ENCODE measurements at regions not wholly inside any gene's neighbourhood (a gene's known extent, or its start where the extent isn't known, plus 50 kb on each side); places are given as distances from the start of the nearest gene placed in this dataset.

GRCh38 chr20:60071965-60072364 is 113.7 kb downstream of the CDH26 start:
- Histone ChIP-seq H2AFZ (replicated peaks) (no peak overlapping the region), H3K4me3 (no peak overlapping the region), H3K4me1 (no peaks in the 10 kb centered on the region), H4K20me1 (ENCODE audit: low read depth) (no peaks in the 10 kb centered on the region), H3K27ac (no peak overlapping the region), H3F3A (ENCODE audit: low read depth) (no peaks in the 10 kb centered on the region), H3K9ac (no peak overlapping the region), H3K4me2 (no peak overlapping the region), H3K9me3 (ENCODE audit: low read depth) (no peaks in the 10 kb centered on the region), H3K36me3 (no peaks in the 10 kb centered on the region), H3K27me3 (no peaks in the 10 kb centered on the region), H3K79me2 (ENCODE audit: low read depth) (no peaks in the 10 kb centered on the region)
- DNase-seq (ENCODE audit: low spot score) = no peak
- peaks cover 8% of the 10 kb centered on the region for H3K9me3 Mint-ChIP-seq
- H3K4me3 Mint-ChIP-seq = no peak overlapping the region
- H3K27ac Mint-ChIP-seq = no peak overlapping the region
- TF ChIP-seq CTCF (IDR thresholded peaks at IDR 0.05) (no peak), EZH2 (IDR thresholded peaks at IDR 0.05) (no peak), EZH2phosphoT487 (IDR thresholded peaks at IDR 0.05) (no peak)
- H3K36me3 Mint-ChIP-seq = no peaks in the 10 kb centered on the region
- peaks cover 15% of the 10 kb centered on the region for H3K4me1 Mint-ChIP-seq
- peaks cover 6% of the 10 kb centered on the region for H3K27me3 Mint-ChIP-seq (ENCODE audit: insufficient read depth, low read depth)

GRCh38 chr20:60073086-60073485 is 114.9 kb downstream of the CDH26 start:
- Histone ChIP-seq H3F3A (ENCODE audit: low read depth) (no peaks in the 10 kb centered on the region), H3K9me3 (ENCODE audit: low read depth) (no peaks in the 10 kb centered on the region), H3K4me1 (no peaks in the 10 kb centered on the region), H3K36me3 (no peaks in the 10 kb centered on the region), H3K9ac (no peak overlapping the region), H3K4me3 (no peak overlapping the region), H3K27me3 (no peaks in the 10 kb centered on the region), H3K4me2 (no peak overlapping the region), H2AFZ (replicated peaks) (no peak overlapping the region), H3K79me2 (ENCODE audit: low read depth) (no peaks in the 10 kb centered on the region), H4K20me1 (ENCODE audit: low read depth) (no peaks in the 10 kb centered on the region), H3K27ac (no peak overlapping the region)
- DNase-seq (ENCODE audit: low spot score) = no peak
- H3K4me3 Mint-ChIP-seq = no peak overlapping the region
- H3K4me1 Mint-ChIP-seq = peaks cover 14% of the 10 kb centered on the region
- peaks cover 8% of the 10 kb centered on the region for H3K9me3 Mint-ChIP-seq
- peaks cover under 1% of the 10 kb centered on the region for H3K27me3 Mint-ChIP-seq (ENCODE audit: insufficient read depth, low read depth)
- H3K27ac Mint-ChIP-seq = no peak overlapping the region
- no peaks in the 10 kb centered on the region for H3K36me3 Mint-ChIP-seq
- TF ChIP-seq EZH2 (IDR thresholded peaks at IDR 0.05) = no peak
- no peak for TF ChIP-seq CTCF (IDR thresholded peaks at IDR 0.05)
- TF ChIP-seq EZH2phosphoT487 (IDR thresholded peaks at IDR 0.05) = no peak

GRCh38 chr20:60073504-60073903 is 115.3 kb downstream of the CDH26 start:
- no peaks in the 10 kb centered on the region for H3K79me2 ChIP-seq (ENCODE audit: low read depth)
- H2AFZ ChIP-seq (replicated peaks) = no peak overlapping the region
- H3F3A ChIP-seq (ENCODE audit: low read depth) = no peaks in the 10 kb centered on the region
- H3K27me3 ChIP-seq = no peaks in the 10 kb centered on the region
- H4K20me1 ChIP-seq (ENCODE audit: low read depth) = no peaks in the 10 kb centered on the region
- H3K9me3 ChIP-seq (ENCODE audit: low read depth) = no peaks in the 10 kb centered on the region
- Mint-ChIP-seq H3K4me1 (peaks cover 12% of the 10 kb centered on the region), H3K4me3 (no peak overlapping the region), H3K27me3 (ENCODE audit: insufficient read depth, low read depth) (no peaks in the 10 kb centered on the region), H3K36me3 (no peaks in the 10 kb centered on the region), H3K27ac (no peak overlapping the region), H3K9me3 (peaks cover 8% of the 10 kb centered on the region)
- H3K4me1 ChIP-seq = no peaks in the 10 kb centered on the region
- no peak for TF ChIP-seq EZH2phosphoT487 (IDR thresholded peaks at IDR 0.05)
- no peak for TF ChIP-seq EZH2 (IDR thresholded peaks at IDR 0.05)
- no peak for TF ChIP-seq CTCF (IDR thresholded peaks at IDR 0.05)
- no peak overlapping the region for H3K4me2 ChIP-seq
- H3K36me3 ChIP-seq = no peaks in the 10 kb centered on the region
- H3K9ac ChIP-seq = no peak overlapping the region
- H3K27ac ChIP-seq = no peak overlapping the region
- no peak for DNase-seq (ENCODE audit: low spot score)
- H3K4me3 ChIP-seq = no peak overlapping the region
